Sigmoid colon (tissue), 6 donors: ENCODE measurements at regions not wholly inside any gene's neighbourhood (a gene's known extent, or its start where the extent isn't known, plus 50 kb on each side); places are given as distances from the start of the nearest gene placed in this dataset.
"Not testable (repeated sequence)": the region's sequence is repeated elsewhere in the genome, so short reads cannot be mapped to it uniquely, and the experiment has no call there.

ENCODE experiments used
- DNase-seq: peaks from one replicate; pipeline ENCODE4 v3.0.0-alpha.2; 2019
- H3K27ac ChIP-seq, 4 donors: fragments of 200-600 bp; sonication (generic); one replicate each; pipeline ENCODE4 v1.5.1; 2016 to 2019; ENCODE audit warnings: mild to moderate bottlenecking in 1 of 4
- H3K27me3 ChIP-seq, 3 donors: fragments of 200-600 bp; sonication (generic); one replicate each; pipeline ENCODE4 v1.5.1; 2019; ENCODE audit warnings: mild to moderate bottlenecking in 1 of 3
- H3K36me3 ChIP-seq, 4 donors: fragments of 200-600 bp; sonication (generic); one replicate each; pipeline ENCODE4 v1.5.1; 2016 to 2019
- H3K4me1 ChIP-seq, 4 donors: fragments of 200-600 bp; sonication (generic); one replicate each; pipeline ENCODE4 v1.5.1; 2017 to 2019
- H3K4me3 ChIP-seq, 4 donors: fragments of 200-600 bp; sonication (generic); one replicate each; pipeline ENCODE4 v1.5.1; 2017 to 2019; ENCODE audit warnings: mild to moderate bottlenecking in 2 of 4, moderate library complexity in 1 of 4
- H3K9me3 ChIP-seq, 4 donors: fragments of 200-600 bp in 3 of 4; sonication (generic) in 3 of 4; one replicate each; pipeline versions ENCODE4 v1.5.1 to v1.6.1; 2013 to 2019
- EP300 ChIP-seq, 4 donors: sonication (generic); formaldehyde crosslinking; IDR thresholded peaks; one replicate each; pipeline ENCODE4 v1.6.1; 2017; ENCODE audit warnings: antibody characterized with exemption in 4 of 4
- POLR2A ChIP-seq, 2 donors: fragments of 450-650 bp; IDR thresholded peaks; one replicate each; pipeline ENCODE4 v1.6.1; 2016; ENCODE audit warnings: antibody characterized with exemption in 2 of 2, mild to moderate bottlenecking in 2 of 2, moderate library complexity in 2 of 2
- POLR2AphosphoS5 ChIP-seq, 4 donors: sonication (generic); formaldehyde crosslinking; IDR thresholded peaks; one replicate each; pipeline ENCODE4 v1.6.1; 2017; ENCODE audit warnings: antibody characterized with exemption in 4 of 4
- WGBS, 2 donors: extraction: QIAGEN DNeasy Blood & Tissue Kit; methylation state at CpG; one replicate each; pipeline ENCODE4 v1.1.7; 2013; 5-methylcytosine and 5-hydroxymethylcytosine counted together
- intact Hi-C: fragments of 100-400 bp; cut with DNase I; formaldehyde crosslinking; loops from one replicate; pipeline ENCODE4 v1.15.1; 2023
- TF ChIP-seq, protein P1 (sequence below), 4 experiments: fragments of 450-650 bp in 3 of 4; fragments of 200-600 bp in 1 of 4; IDR thresholded peaks; one replicate each; pipeline ENCODE4 v1.5.1; 2016 to 2019; ENCODE audit warnings: antibody characterized with exemption in 4 of 4, mild to moderate bottlenecking in 3 of 4, moderate library complexity in 2 of 4
- donor health status: healthy with polysubstance abuse.
- donor health status: healthy.

DNA sequence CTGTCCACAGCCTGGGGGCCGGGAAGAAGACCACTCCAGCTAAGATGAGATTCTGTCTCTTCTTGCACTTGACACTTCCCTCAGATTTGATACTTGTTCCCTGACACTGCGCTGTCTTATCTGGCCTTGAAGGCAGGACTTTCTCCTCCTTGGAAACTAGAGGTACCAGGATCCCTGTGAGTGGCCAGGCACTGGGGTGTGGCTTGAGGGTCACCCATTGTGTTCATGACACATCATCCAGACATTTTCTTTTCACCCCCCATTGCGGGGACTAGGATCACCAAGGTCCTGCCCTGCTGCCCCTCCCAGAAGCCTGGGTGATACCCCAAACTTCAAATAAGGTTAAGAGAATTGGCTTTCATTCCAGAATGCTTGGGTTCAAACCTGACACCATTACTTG lies 103.3 kb downstream of the NDFIP1 start:
- TF ChIP-seq, protein P1, sequence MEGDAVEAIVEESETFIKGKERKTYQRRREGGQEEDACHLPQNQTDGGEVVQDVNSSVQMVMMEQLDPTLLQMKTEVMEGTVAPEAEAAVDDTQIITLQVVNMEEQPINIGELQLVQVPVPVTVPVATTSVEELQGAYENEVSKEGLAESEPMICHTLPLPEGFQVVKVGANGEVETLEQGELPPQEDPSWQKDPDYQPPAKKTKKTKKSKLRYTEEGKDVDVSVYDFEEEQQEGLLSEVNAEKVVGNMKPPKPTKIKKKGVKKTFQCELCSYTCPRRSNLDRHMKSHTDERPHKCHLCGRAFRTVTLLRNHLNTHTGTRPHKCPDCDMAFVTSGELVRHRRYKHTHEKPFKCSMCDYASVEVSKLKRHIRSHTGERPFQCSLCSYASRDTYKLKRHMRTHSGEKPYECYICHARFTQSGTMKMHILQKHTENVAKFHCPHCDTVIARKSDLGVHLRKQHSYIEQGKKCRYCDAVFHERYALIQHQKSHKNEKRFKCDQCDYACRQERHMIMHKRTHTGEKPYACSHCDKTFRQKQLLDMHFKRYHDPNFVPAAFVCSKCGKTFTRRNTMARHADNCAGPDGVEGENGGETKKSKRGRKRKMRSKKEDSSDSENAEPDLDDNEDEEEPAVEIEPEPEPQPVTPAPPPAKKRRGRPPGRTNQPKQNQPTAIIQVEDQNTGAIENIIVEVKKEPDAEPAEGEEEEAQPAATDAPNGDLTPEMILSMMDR (IDR thresholded peaks at IDR 0.05) = no peak
- TF ChIP-seq POLR2AphosphoS5 (IDR thresholded peaks at IDR 0.05) (no peak), POLR2A (IDR thresholded peaks at IDR 0.05) (no peak), EP300 (IDR thresholded peaks at IDR 0.05) (no peak)
- H3K36me3 ChIP-seq = no peaks in the 10 kb centered on the region
- 93 to 96% methylated on average over 3 of the region's 3 CpGs for WGBS, 2 donors
- no peaks in the 10 kb centered on the region for H3K27me3 ChIP-seq
- peaks cover 0 to 17% (median 14%) of the 10 kb centered on the region in 4 donors for H3K4me1 ChIP-seq
- intact Hi-C loops = no loop called here
- no peak overlapping the region for H3K4me3 ChIP-seq
- no peak overlapping the region for H3K27ac ChIP-seq
- no peaks in the 10 kb centered on the region for H3K9me3 ChIP-seq
- DNase-seq = no peak

DNA sequence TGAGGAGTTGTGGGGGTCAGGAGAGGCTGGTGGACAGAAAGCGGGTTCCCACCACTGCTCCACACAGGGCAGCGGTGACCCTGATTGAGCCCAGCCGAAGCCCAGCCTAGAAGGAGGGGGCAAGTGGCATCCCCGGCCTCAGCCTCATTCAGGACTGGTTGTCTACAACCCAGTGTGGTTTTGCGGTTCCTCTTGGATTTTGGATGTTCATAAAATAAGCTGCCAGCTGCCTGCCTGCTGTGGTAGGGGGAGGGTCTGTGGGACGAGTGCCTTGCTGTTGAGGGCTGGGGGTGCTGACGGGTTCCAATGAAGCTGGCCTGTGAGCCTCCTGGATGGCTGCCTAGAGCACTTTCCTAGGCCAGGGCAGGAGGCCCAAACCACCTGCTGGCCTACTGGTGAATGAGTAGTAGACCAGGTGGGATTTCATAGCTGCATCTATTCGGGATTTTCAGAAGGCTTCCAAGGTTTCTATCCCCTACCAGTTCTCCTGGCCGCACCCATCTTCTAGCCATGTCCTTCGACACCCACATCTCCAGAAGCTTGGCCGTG lies 102.4 kb downstream of the NDFIP1 start:
- no peak overlapping the region for H3K4me3 ChIP-seq
- TF ChIP-seq, protein P1 (IDR thresholded peaks at IDR 0.05) = no peak
- no peak for TF ChIP-seq POLR2A (IDR thresholded peaks at IDR 0.05)
- TF ChIP-seq EP300 (IDR thresholded peaks at IDR 0.05) = no peak
- TF ChIP-seq POLR2AphosphoS5 (IDR thresholded peaks at IDR 0.05) = no peak
- WGBS, 2 donors = 91 to 96% methylated on average over 11 of the region's 11 CpGs
- H3K4me1 ChIP-seq = peaks cover 0 to 8% (median 6%) of the 10 kb centered on the region in 4 donors
- DNase-seq = no peak
- no peaks in the 10 kb centered on the region for H3K27me3 ChIP-seq
- intact Hi-C loops = no loop called here
- no peak overlapping the region for H3K27ac ChIP-seq
- no peaks in the 10 kb centered on the region for H3K9me3 ChIP-seq
- H3K36me3 ChIP-seq = no peaks in the 10 kb centered on the region

DNA sequence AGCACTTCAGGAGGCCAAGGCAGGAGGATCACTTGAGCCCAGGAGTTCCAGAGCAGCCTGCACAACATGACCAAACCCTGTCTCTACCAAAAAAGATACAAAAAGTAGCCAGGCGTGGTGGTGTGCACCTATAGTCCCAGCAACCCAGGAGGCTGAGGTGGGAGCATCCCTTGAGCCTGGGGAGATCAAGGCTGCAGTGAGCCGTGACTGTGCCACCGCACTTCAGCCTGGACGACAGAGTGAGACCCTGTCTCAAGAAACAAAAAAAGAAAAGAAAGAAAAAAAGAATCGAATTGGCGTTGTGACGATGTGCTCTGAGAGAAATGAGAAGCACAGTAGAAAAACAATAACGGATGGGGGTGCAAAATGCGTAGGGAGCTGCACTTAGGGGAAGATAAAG lies 101.4 kb downstream of the NDFIP1 start:
- H3K27ac ChIP-seq = no peak overlapping the region
- 94 to 95% methylated on average over 9 of the region's 9 CpGs for WGBS, 2 donors
- no peak for TF ChIP-seq EP300 (IDR thresholded peaks at IDR 0.05)
- H3K4me1 ChIP-seq = no peaks in the 10 kb centered on the region
- intact Hi-C loops = no loop called here
- no peaks in the 10 kb centered on the region for H3K9me3 ChIP-seq
- H3K4me3 ChIP-seq = no peak overlapping the region
- DNase-seq = no peak
- no peaks in the 10 kb centered on the region for H3K27me3 ChIP-seq
- no peaks in the 10 kb centered on the region for H3K36me3 ChIP-seq

DNA sequence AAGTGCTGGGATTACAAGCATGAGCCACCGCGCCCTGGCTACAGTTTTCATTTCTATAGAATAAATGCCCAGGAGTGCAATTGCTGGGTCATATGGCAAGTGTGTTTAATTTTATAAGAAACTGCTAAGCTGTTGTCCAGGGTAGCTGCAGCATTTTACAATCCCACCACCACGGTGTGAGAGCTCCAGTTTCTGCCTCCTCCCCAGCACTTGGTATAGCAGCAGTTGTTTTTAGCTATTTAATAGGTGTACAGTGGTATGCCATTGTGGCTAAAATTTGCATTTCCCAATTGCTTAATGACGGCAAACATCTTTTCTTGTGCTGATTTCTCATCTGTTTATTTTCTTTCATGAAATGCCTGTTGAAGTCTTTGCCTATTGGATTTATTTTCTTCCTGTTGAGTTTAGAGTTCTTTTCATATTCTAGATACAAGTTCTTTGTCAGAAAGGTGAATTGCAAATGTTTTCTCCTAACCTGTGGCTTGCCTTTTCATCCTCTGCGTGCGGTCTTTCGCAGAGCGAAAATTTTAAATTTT lies 100.3 kb downstream of the NDFIP1 start:
- 79 to 93% methylated on average over 8 of the region's 8 CpGs for WGBS, 2 donors
- TF ChIP-seq POLR2A (IDR thresholded peaks at IDR 0.05) (no peak), EP300 (IDR thresholded peaks at IDR 0.05) (no peak), POLR2AphosphoS5 (IDR thresholded peaks at IDR 0.05) (no peak)
- TF ChIP-seq, protein P1 (IDR thresholded peaks at IDR 0.05) = no peak
- no peak overlapping the region for H3K27ac ChIP-seq
- no peaks in the 10 kb centered on the region for H3K36me3 ChIP-seq
- intact Hi-C loops = no loop called here
- no peak overlapping the region for H3K4me3 ChIP-seq
- H3K4me1 ChIP-seq = no peaks in the 10 kb centered on the region
- H3K9me3 ChIP-seq = no peaks in the 10 kb centered on the region
- no peaks in the 10 kb centered on the region for H3K27me3 ChIP-seq
- no peak for DNase-seq

DNA sequence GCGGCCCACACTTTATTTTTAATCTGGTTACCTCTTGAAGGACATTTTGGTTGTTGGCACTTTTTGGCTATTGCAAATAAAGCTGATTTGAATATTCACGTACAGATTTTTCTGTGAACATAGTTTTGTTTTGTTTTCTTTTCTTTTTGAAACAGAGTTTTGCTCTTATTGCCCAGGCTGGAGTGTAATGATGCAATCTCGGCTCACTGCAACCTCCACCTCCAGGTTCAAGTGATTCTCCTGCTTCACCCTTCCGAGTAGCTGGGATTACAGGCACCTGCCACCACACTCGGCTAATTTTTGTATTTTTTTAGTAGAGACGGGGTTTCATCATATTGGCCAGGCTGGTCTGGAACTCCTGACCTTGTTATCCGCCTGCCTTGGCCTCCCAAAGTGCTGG lies 99.7 kb downstream of the NDFIP1 start:
- H3K27me3 ChIP-seq, DNase-seq, intact Hi-C loops, H3K27ac ChIP-seq, H3K4me1 ChIP-seq, H3K9me3 ChIP-seq, H3K36me3 ChIP-seq, H3K4me3 ChIP-seq: not testable (repeated sequence)
- WGBS, 2 donors = 85 to 87% methylated on average over 7 of the region's 7 CpGs

DNA sequence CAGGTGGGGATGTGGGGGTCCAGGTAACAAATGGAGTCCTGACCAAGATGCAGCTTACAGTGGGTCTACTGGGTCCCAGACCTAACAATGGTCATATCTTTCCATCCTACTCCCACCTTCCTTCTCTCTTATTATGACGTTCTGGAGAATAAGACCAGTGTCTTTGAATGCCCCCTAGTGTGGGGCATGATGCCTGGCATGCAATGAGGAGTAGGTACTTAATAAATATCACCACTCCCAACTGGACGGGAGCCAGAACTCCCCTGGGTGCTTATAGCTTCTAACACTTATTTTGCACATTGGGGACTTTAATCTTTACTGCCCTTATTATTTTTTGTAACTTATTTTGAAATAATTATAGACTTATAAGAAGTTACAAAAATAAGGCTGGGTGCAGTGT lies 98.2 kb downstream of the NDFIP1 start:
- Histone ChIP-seq H3K27ac (no peak overlapping the region), H3K4me1 (no peaks in the 10 kb centered on the region), H3K4me3 (no peak overlapping the region), H3K9me3 (no peaks in the 10 kb centered on the region), H3K27me3 (no peaks in the 10 kb centered on the region), H3K36me3 (no peaks in the 10 kb centered on the region)
- 55 to 66% methylated on average over 2 of the region's 2 CpGs for WGBS, 2 donors
- TF ChIP-seq POLR2AphosphoS5 (IDR thresholded peaks at IDR 0.05) (no peak), EP300 (IDR thresholded peaks at IDR 0.05) (no peak), POLR2A (IDR thresholded peaks at IDR 0.05) (no peak)
- TF ChIP-seq, protein P1 (IDR thresholded peaks at IDR 0.05) = no peak
- DNase-seq = no peak
- intact Hi-C loops = no loop called here
